ENCODE measurements at regions not wholly inside any gene's neighbourhood (a gene's known extent, or its start where the extent isn't known, plus 50 kb on each side); places are given as distances from the start of the nearest gene placed in this dataset.

- WGBS (ENCODE audit: extremely low coverage, insufficient coverage, insufficient read length) = no CpG with 5 or more reads among the region's 2 CpGs
- Histone ChIP-seq H2BK5ac (ENCODE audit: low read depth, low read length, poor library complexity) (no peak overlapping the region), H2BK120ac (ENCODE audit: insufficient read depth, low read length, poor library complexity) (no peak overlapping the region), H2AFZ (ENCODE audit: insufficient read depth, low read length, poor library complexity) (no peak overlapping the region), H4K91ac (ENCODE audit: low read depth, low read length) (no peak overlapping the region), H3K14ac (ENCODE audit: low read length) (no peak overlapping the region), H2AK5ac (ENCODE audit: low read length) (no peak overlapping the region), H3K27ac (ENCODE audit: low read depth, low read length) (no peak overlapping the region), H3K79me1 (ENCODE audit: low read length) (peaks cover 3% of the 10 kb centered on the region), H3K27me3 (ENCODE audit: insufficient read depth, low read length) (no peaks in the 10 kb centered on the region), H2BK12ac (ENCODE audit: low read length) (no peak overlapping the region), H3K18ac (ENCODE audit: low read length) (no peak overlapping the region), H3K9ac (ENCODE audit: low read length) (no peak overlapping the region), H3K4me3 (ENCODE audit: low read depth, low read length) (no peak overlapping the region), H3K4me1 (ENCODE audit: control insufficient read depth in 1 of 2, insufficient read depth in 2 of 2, low read length in 2 of 2) (peaks cover 6 to 11% of the 10 kb centered on the region in 2 experiments), H4K12ac (ENCODE audit: low read depth, low read length) (no peak overlapping the region), H4K8ac (ENCODE audit: low read depth, low read length) (no peak overlapping the region), H3K9me3 (ENCODE audit: insufficient read depth, low read depth, low read length) (no peaks in the 10 kb centered on the region), H3K23ac (ENCODE audit: low read length) (no peak overlapping the region), H3K4ac (ENCODE audit: low read depth, low read length) (no peak overlapping the region), H3K36me3 (ENCODE audit: control insufficient read depth in 1 of 2, insufficient read depth in 2 of 2, low read length in 2 of 2) (no peaks in the 10 kb centered on the region), H3K79me2 (ENCODE audit: control insufficient read depth, insufficient read depth, low read length, poor library complexity) (no peaks in the 10 kb centered on the region), H3K4me2 (ENCODE audit: low read length) (no peak overlapping the region)
- DNase-seq = peak in 1 of 2 donors; percentile 81
Measured at GRCh38 chr1:201764579-201764978, 64.4 kb upstream of the IPO9 start.

DNA sequence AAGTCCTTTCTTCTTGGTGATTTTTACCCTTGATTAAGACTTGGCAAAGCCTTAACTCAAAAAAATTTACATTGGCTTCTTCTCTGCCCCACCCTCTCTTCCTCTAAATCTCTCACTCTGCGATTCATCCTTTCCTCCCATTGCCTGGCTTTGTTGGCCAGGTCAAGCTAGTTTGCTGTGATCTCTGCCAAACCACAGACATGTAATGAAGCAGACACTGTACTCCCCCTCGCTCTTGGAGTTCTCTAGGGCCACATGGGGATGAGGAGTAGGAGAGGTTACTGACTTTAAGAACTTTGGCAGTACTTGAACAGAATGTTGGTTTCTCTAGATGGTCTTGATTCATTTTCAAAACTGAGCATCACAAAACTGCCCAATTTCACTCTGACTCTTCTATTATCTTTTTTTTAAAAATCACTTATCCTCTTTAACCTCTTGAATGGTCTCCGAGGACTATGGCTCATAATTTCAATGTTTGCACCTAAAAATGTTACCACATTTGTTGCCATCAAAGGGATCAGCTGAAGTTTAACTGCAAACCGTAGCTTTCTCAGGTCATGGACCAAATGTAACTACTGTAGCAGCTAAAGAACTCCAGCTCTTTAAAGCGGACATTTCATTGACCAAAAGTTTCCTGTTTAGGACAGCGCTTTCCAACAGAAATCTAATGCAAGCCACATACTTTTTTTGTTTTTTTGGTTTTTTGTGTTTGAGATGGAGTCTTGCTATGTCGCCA, 62.7 kb upstream of the IPO9 start:
- peaks cover 3 to 13% of the 10 kb centered on the region in 2 experiments for H3K4me1 ChIP-seq (ENCODE audit: control insufficient read depth in 1 of 2, insufficient read depth in 2 of 2, low read length in 2 of 2)
- H4K12ac ChIP-seq (ENCODE audit: low read depth, low read length) = no peak overlapping the region
- H3K79me1 ChIP-seq (ENCODE audit: low read length) = peaks cover 3% of the 10 kb centered on the region
- H3K4me3 ChIP-seq (ENCODE audit: low read depth, low read length) = no peak overlapping the region
- H2BK5ac ChIP-seq (ENCODE audit: low read depth, low read length, poor library complexity) = no peak overlapping the region
- no peak overlapping the region for H2AFZ ChIP-seq (ENCODE audit: insufficient read depth, low read length, poor library complexity)
- H2AK5ac ChIP-seq (ENCODE audit: low read length) = no peak overlapping the region
- H3K9ac ChIP-seq (ENCODE audit: low read length) = no peak overlapping the region
- no CpG with 5 or more reads among the region's 7 CpGs for WGBS (ENCODE audit: extremely low coverage, insufficient coverage, insufficient read length)
- H4K8ac ChIP-seq (ENCODE audit: low read depth, low read length) = no peak overlapping the region
- no peak overlapping the region for H3K27ac ChIP-seq (ENCODE audit: low read depth, low read length)
- H4K91ac ChIP-seq (ENCODE audit: low read depth, low read length) = no peak overlapping the region
- no peak overlapping the region for H3K23ac ChIP-seq (ENCODE audit: low read length)
- H3K18ac ChIP-seq (ENCODE audit: low read length) = no peak overlapping the region
- H3K36me3 ChIP-seq (ENCODE audit: control insufficient read depth in 1 of 2, insufficient read depth in 2 of 2, low read length in 2 of 2) = no peaks in the 10 kb centered on the region
- H2BK12ac ChIP-seq (ENCODE audit: low read length) = no peak overlapping the region
- H2BK120ac ChIP-seq (ENCODE audit: insufficient read depth, low read length, poor library complexity) = no peak overlapping the region
- H3K9me3 ChIP-seq (ENCODE audit: insufficient read depth, low read depth, low read length) = no peaks in the 10 kb centered on the region
- no peaks in the 10 kb centered on the region for H3K79me2 ChIP-seq (ENCODE audit: control insufficient read depth, insufficient read depth, low read length, poor library complexity)
- no peak overlapping the region for H3K14ac ChIP-seq (ENCODE audit: low read length)
- no peak overlapping the region for H3K4me2 ChIP-seq (ENCODE audit: low read length)
- H3K27me3 ChIP-seq (ENCODE audit: insufficient read depth, low read length) = no peaks in the 10 kb centered on the region
- no peak for DNase-seq
- no peak overlapping the region for H3K4ac ChIP-seq (ENCODE audit: low read depth, low read length)

GRCh38 chr1:201767339-201767738, 61.6 kb upstream of the IPO9 start:
- no peak overlapping the region for H3K18ac ChIP-seq (ENCODE audit: low read length)
- H2BK5ac ChIP-seq (ENCODE audit: low read depth, low read length, poor library complexity) = no peak overlapping the region
- no peak overlapping the region for H3K27ac ChIP-seq (ENCODE audit: low read depth, low read length)
- H2BK12ac ChIP-seq (ENCODE audit: low read length) = no peak overlapping the region
- H2AK5ac ChIP-seq (ENCODE audit: low read length) = no peak overlapping the region
- no peaks in the 10 kb centered on the region for H3K27me3 ChIP-seq (ENCODE audit: insufficient read depth, low read length)
- H2AFZ ChIP-seq (ENCODE audit: insufficient read depth, low read length, poor library complexity) = no peak overlapping the region
- no peak for DNase-seq
- no peak overlapping the region for H3K4me2 ChIP-seq (ENCODE audit: low read length)
- H3K36me3 ChIP-seq (ENCODE audit: control insufficient read depth in 1 of 2, insufficient read depth in 2 of 2, low read length in 2 of 2) = no peaks in the 10 kb centered on the region
- H3K9ac ChIP-seq (ENCODE audit: low read length) = no peak overlapping the region
- H4K8ac ChIP-seq (ENCODE audit: low read depth, low read length) = no peak overlapping the region
- no peak overlapping the region for H4K12ac ChIP-seq (ENCODE audit: low read depth, low read length)
- H3K79me1 ChIP-seq (ENCODE audit: low read length) = no peaks in the 10 kb centered on the region
- H3K23ac ChIP-seq (ENCODE audit: low read length) = no peak overlapping the region
- no peak overlapping the region for H4K91ac ChIP-seq (ENCODE audit: low read depth, low read length)
- no CpG with 5 or more reads among the region's 6 CpGs for WGBS (ENCODE audit: extremely low coverage, insufficient coverage, insufficient read length)
- no peak overlapping the region for H3K4ac ChIP-seq (ENCODE audit: low read depth, low read length)
- H2BK120ac ChIP-seq (ENCODE audit: insufficient read depth, low read length, poor library complexity) = no peak overlapping the region
- no peaks in the 10 kb centered on the region for H3K79me2 ChIP-seq (ENCODE audit: control insufficient read depth, insufficient read depth, low read length, poor library complexity)
- H3K14ac ChIP-seq (ENCODE audit: low read length) = no peak overlapping the region
- H3K4me1 ChIP-seq (ENCODE audit: control insufficient read depth in 1 of 2, insufficient read depth in 2 of 2, low read length in 2 of 2) = peaks cover 0 to 6% of the 10 kb centered on the region in 2 experiments
- H3K4me3 ChIP-seq (ENCODE audit: low read depth, low read length) = no peak overlapping the region
- no peaks in the 10 kb centered on the region for H3K9me3 ChIP-seq (ENCODE audit: insufficient read depth, low read depth, low read length)

DNA sequence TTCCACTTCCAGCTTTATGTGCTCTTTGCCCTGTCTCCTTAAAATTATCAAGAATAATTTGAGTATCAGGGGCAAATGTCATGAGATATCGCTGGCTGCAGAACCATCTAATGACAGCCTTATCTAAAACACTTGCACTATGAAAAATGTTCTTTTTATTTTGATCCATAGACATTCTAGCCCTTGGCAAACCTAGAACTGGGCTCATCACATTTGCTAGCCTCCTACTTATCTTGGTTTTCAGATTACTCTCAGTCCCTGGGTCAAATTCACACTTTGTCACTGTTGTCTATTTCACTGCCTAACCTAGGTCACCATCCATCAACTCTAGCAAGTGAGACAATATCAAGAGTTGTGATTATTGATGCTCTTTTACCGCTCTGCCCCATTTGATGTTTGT, 59.9 kb upstream of the IPO9 start:
- Histone ChIP-seq H3K27ac (ENCODE audit: low read depth, low read length) (no peak overlapping the region), H3K36me3 (ENCODE audit: control insufficient read depth in 1 of 2, insufficient read depth in 2 of 2, low read length in 2 of 2) (no peaks in the 10 kb centered on the region), H2BK12ac (ENCODE audit: low read length) (no peak overlapping the region), H3K79me1 (ENCODE audit: low read length) (no peaks in the 10 kb centered on the region), H3K4me3 (ENCODE audit: low read depth, low read length) (no peak overlapping the region), H4K12ac (ENCODE audit: low read depth, low read length) (no peak overlapping the region), H3K14ac (ENCODE audit: low read length) (no peak overlapping the region), H2AFZ (ENCODE audit: insufficient read depth, low read length, poor library complexity) (no peak overlapping the region), H3K27me3 (ENCODE audit: insufficient read depth, low read length) (no peaks in the 10 kb centered on the region), H2AK5ac (ENCODE audit: low read length) (no peak overlapping the region), H3K79me2 (ENCODE audit: control insufficient read depth, insufficient read depth, low read length, poor library complexity) (no peaks in the 10 kb centered on the region), H3K9me3 (ENCODE audit: insufficient read depth, low read depth, low read length) (no peaks in the 10 kb centered on the region), H2BK120ac (ENCODE audit: insufficient read depth, low read length, poor library complexity) (no peak overlapping the region), H2BK5ac (ENCODE audit: low read depth, low read length, poor library complexity) (no peak overlapping the region), H3K4me1 (ENCODE audit: control insufficient read depth in 1 of 2, insufficient read depth in 2 of 2, low read length in 2 of 2) (peaks cover 0 to 5% of the 10 kb centered on the region in 2 experiments), H4K91ac (ENCODE audit: low read depth, low read length) (no peak overlapping the region), H3K18ac (ENCODE audit: low read length) (no peak overlapping the region), H3K9ac (ENCODE audit: low read length) (no peak overlapping the region), H3K4ac (ENCODE audit: low read depth, low read length) (no peak overlapping the region), H4K8ac (ENCODE audit: low read depth, low read length) (no peak overlapping the region), H3K4me2 (ENCODE audit: low read length) (no peak overlapping the region), H3K23ac (ENCODE audit: low read length) (no peak overlapping the region)
- DNase-seq = no peak
- no CpG with 5 or more reads among the region's 2 CpGs for WGBS (ENCODE audit: extremely low coverage, insufficient coverage, insufficient read length)
